Ovary (tissue), 7 donors: ENCODE measurements at regions not wholly inside any gene's neighbourhood (a gene's known extent, or its start where the extent isn't known, plus 50 kb on each side); places are given as distances from the start of the nearest gene placed in this dataset.

Experiments used
- DNase-seq, 5 donors: peaks; one replicate each; pipeline ENCODE4 v3.0.0-alpha.2; 2019 to 2020
- H3K27ac ChIP-seq, 2 donors: fragments of 200-600 bp; one replicate each; pipeline versions ENCODE4 v1.5.1 to v1.8.0; 2019 to 2022
- H3K27me3 ChIP-seq: fragments of 200-600 bp; one replicate; pipeline ENCODE4 v1.8.0; 2022
- H3K36me3 ChIP-seq: fragments of 200-600 bp; sonication (generic); one replicate; pipeline ENCODE4 v1.5.1; 2019
- H3K4me1 ChIP-seq: one replicate; pipeline ENCODE4 v1.8.1; 2013; ENCODE audit warnings: mild to moderate bottlenecking, moderate library complexity; ENCODE audit not compliant: insufficient read depth
- H3K4me3 ChIP-seq: fragments of 200-600 bp; sonication (generic); one replicate; pipeline ENCODE4 v1.5.1; 2017
- H3K9me3 ChIP-seq, 2 donors: fragments of 200-600 bp in 1 of 2; sonication (generic) in 1 of 2; one replicate each; pipeline versions ENCODE4 v1.5.1 to v1.8.1; 2013 to 2019; ENCODE audit warnings: mild to moderate bottlenecking in 1 of 2, moderate library complexity in 1 of 2
- CTCF ChIP-seq, 3 donors: fragments of 450-650 bp in 2 of 3; fragments of 200-600 bp in 1 of 3; IDR thresholded peaks; one replicate each; pipeline versions ENCODE4 v1.5.1 to v1.8.0; 2016 to 2022; ENCODE audit warnings: antibody characterized with exemption in 3 of 3, mild to moderate bottlenecking in 1 of 3
- EP300 ChIP-seq: sonication (generic); formaldehyde crosslinking; IDR thresholded peaks from one replicate; pipeline ENCODE4 v1.6.1; 2017; ENCODE audit warnings: antibody characterized with exemption
- POLR2A ChIP-seq: fragments of 450-650 bp; IDR thresholded peaks from one replicate; pipeline ENCODE4 v1.6.1; 2017; ENCODE audit warnings: antibody characterized with exemption, mild to moderate bottlenecking, moderate library complexity
- WGBS, 3 donors: extraction: QIAGEN DNeasy Blood & Tissue Kit in 1 of 3; methylation state at CpG; one replicate each; pipeline versions ENCODE4 v1.1.5 to v1.1.7; 2013 to 2017; 5-methylcytosine and 5-hydroxymethylcytosine counted together
- intact Hi-C, 4 donors: fragments of 100-400 bp; cut with DNase I; formaldehyde crosslinking; loops; one replicate each; pipeline versions ENCODE4 v1.11.0 to v1.15.1; 2022 to 2023
- donor health status: DM: no; HTN: no; CAD: no; lungs with moderate emphysema.
- donor health status: DM: no; HTN: no; CAD: no.
- donor health status: Bipolar disorder and iron deficiency.
- donor health status: DM: no; HTN: no; CAD: no.
- donor health status: DM: yes; HTN: yes; CAD: no.

GRCh38 chr21:17250778-17251241 is 262.0 kb upstream of the CXADR start:
- Histone ChIP-seq H3K27me3 (no peaks in the 10 kb centered on the region), H3K9me3 (no peaks in the 10 kb centered on the region), H3K4me3 (no peak overlapping the region), H3K4me1 (no peaks in the 10 kb centered on the region), H3K27ac (no peak overlapping the region), H3K36me3 (no peaks in the 10 kb centered on the region)
- TF ChIP-seq EP300 (no peak), CTCF (IDR thresholded peaks at IDR 0.05) (no peak), POLR2A (no peak)
- intact Hi-C loops: no loop called here
- DNase-seq: no peak
- WGBS, 3 donors: 53 to 66% (median 58%) methylated on average over 2 of the region's 2 CpGs

GRCh38 chr21:17257784-17258183 is 255.1 kb upstream of the CXADR start:
- Histone ChIP-seq H3K4me3 (no peak overlapping the region), H3K27ac (no peak overlapping the region), H3K27me3 (no peaks in the 10 kb centered on the region), H3K36me3 (no peaks in the 10 kb centered on the region), H3K4me1 (no peaks in the 10 kb centered on the region), H3K9me3 (no peaks in the 10 kb centered on the region)
- no peak for DNase-seq
- 94 to 99% (median 96%) methylated on average over 1 of the region's 1 CpG for WGBS, 3 donors
- intact Hi-C loops: no loop called here
- TF ChIP-seq POLR2A (no peak), EP300 (no peak), CTCF (IDR thresholded peaks at IDR 0.05) (no peak)

DNA sequence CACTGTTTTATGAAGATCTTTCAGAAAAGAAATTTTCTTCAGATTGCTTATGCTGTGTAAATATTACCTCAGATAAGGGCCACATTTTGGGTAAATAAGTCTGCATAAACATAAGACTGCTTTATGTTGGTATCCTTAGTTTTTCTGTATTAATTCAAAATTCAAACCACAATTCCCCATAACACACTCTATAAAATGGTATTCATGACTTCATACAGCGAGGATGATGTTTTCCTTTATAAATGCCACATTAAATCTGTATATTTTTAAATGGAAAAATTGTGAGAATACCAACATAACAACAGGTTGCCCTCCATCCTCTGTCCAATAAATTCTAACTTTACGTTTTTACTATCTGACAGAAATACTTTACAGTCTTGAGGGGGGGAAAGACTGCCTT is 248.7 kb upstream of the CXADR start:
- no peak overlapping the region for H3K4me3 ChIP-seq
- no peaks in the 10 kb centered on the region for H3K36me3 ChIP-seq
- TF ChIP-seq CTCF (IDR thresholded peaks at IDR 0.05) (no peak), EP300 (no peak), POLR2A (no peak)
- DNase-seq: no peak
- H3K9me3 ChIP-seq: no peaks in the 10 kb centered on the region
- WGBS, 3 donors: 40 to 51% (median 48%) methylated on average over 2 of the region's 2 CpGs
- no peak overlapping the region for H3K27ac ChIP-seq
- H3K27me3 ChIP-seq: no peaks in the 10 kb centered on the region
- H3K4me1 ChIP-seq: no peaks in the 10 kb centered on the region
- intact Hi-C loops: loop anchor here in 1 of 4 donors (10.0 kb wide), 2 partner anchors 839 to 1179 kb away; no protein-coding TSS in a partner anchor

GRCh38 chr21:17269760-17270159 is 243.1 kb upstream of the CXADR start:
- TF ChIP-seq CTCF (IDR thresholded peaks at IDR 0.05) (no peak), EP300 (no peak), POLR2A (no peak)
- no peak overlapping the region for H3K4me3 ChIP-seq
- no peaks in the 10 kb centered on the region for H3K36me3 ChIP-seq
- no peaks in the 10 kb centered on the region for H3K27me3 ChIP-seq
- DNase-seq: no peak
- peak overlapping the region in 1 of 2 donors; percentile 47 for H3K27ac ChIP-seq
- 4 to 15% (median 6%) methylated on average over 3 of the region's 3 CpGs for WGBS, 3 donors
- no peaks in the 10 kb centered on the region for H3K9me3 ChIP-seq
- H3K4me1 ChIP-seq: no peaks in the 10 kb centered on the region
- intact Hi-C loops: loop anchor here in 1 of 4 donors (10.0 kb wide), 2 partner anchors 845 to 1185 kb away; no protein-coding TSS in a partner anchor
